KG1 (cell line): ENCODE measurements at regions not wholly inside any gene's neighbourhood (a gene's known extent, or its start where the extent isn't known, plus 50 kb on each side); places are given as distances from the start of the nearest gene placed in this dataset.
"Not testable (repeated sequence)": the region's sequence is repeated elsewhere in the genome, so short reads cannot be mapped to it uniquely, and the experiment has no call there.

Source experiments
- DNase-seq: peaks from one replicate; lab custom pipeline; 2025; lab: John Stamatoyannopoulos, UW

GRCh38 chr3:151675858-151676615 is 57.7 kb upstream of the AADACL2 start:
- DNase-seq, result no peak

DNA sequence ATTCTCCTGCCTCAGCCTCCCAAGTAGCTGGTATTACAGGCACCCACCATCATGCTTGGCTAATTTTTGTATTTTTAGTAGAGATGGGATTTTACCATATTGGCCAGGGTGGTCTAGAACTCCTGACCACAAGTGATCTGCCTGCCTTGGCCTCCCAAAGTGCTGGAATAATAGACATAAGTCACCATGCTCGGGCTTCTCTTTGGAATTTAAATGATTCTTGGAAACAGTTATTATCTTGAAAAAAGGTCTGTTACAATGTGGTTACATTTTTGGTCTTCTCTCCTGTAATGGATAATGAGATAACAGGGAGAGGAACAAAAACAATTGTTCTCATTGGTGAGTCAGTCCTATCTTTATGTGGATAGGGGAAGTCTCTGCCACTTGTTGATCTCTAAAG is 59.8 kb upstream of the AADACL2 start:
- no peak for DNase-seq

DNA sequence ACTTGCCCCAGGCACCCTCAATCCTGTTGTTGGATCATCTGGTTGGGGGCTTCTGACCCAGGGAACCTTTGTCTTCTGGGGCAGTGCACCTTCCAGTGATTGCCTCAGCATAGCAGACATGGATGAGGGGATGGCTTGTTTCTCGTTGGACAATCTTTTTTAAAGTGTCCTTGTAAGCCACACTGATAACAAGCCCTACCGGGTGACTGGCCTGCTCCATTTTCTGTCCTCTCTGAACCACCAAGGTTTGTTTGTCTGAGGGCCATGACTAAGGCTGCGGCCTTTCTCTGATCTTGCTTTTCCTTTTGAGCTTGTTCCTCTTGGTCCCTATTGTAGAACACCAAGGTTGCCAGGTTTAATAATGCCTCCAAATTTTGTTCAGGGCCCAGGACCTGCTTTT is 66.0 kb upstream of the AADACL2 start:
- not testable (repeated sequence) for DNase-seq

- DNase-seq, result no peak
Observed at GRCh38 chr3:151660885-151661284, 72.8 kb upstream of the AADACL2 start.

GRCh38 chr3:151644986-151645385 is 88.7 kb upstream of the AADACL2 start:
- no peak for DNase-seq

GRCh38 chr3:151644020-151644620 is 89.6 kb upstream of the AADACL2 start:
- no peak for DNase-seq

DNA sequence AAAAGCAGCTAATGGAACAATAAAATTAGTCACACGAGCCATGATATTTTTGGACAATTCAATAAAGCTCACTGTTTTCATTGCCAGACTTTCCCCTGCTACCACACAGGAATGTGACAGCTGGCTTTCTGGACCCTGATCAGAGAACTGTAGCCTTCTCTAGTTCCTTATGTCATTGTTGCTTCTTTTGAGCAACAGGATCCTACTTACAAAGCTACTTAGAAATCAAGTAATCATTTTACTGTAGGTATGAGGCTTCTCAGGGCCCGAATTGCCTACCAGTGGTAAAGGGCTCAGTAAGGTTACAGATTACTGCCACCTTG is 94.3 kb upstream of the AADACL2 start:
- no peak for DNase-seq

DNA sequence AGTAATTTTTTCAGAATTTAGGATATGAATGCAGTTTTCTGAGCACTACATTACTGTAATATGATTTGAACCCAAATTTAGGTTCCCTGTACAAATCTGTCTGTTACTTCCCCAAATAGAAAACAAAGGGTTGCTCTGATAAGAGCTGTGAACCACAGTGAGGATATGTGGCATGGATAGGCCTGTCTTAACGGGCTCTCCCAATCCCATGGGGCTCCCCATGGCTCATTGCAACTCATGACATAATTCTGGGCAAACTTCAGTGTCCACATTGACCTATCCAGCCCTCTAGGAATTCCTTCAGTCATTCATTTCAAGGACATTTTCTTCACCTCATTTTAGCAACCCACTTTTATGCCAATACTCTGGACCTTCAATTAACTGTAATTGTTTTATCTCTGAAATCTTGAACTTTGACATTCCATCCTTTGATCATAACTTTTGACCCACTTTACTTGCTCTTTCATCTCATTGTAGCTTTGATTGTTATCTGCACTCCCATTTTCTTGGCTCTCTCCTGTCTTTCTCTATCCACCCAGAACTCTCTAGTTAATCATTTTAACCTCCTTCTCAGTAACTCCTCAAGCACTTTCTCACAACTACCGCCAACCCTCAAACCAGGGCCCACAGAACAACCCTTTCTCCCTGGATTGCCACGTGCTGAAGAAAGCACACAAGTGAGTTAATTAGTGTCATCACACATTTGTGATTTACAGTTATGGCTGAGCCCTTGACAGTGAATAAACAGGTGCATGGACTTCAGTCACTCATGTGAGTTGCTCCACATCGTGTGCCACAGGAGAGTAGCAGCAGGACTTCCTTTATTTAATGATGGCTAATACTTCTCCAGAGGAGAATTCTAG is 94.9 kb upstream of the AADACL2 start:
- no peak for DNase-seq

DNA sequence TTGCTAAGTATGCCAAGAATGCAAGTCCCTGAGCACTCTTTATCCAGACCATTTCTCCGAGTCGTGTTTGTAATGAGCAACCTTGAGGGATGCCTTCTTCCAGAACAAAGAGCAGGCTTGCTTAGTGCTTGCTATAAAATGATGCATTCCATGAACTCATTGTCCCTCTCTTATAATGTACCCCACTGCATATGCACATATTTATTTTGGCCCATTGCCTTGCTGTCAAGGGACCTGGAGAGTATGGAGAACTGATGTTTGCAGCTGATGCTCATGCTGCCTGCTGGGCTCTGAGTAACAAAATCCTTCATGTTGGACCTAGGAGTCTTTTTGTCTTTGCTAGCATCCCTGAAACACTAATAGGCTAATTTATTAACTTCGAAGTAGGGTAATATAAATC is 97.8 kb upstream of the AADACL2 start:
- no peak for DNase-seq

GRCh38 chr3:151631946-151632345 is 101.8 kb upstream of the AADACL2 start:
- no peak for DNase-seq

- no peak for DNase-seq
Observed at GRCh38 chr3:151630938-151631441, 102.7 kb upstream of the AADACL2 start.

- no peak for DNase-seq
Observed at GRCh38 chr3:151630035-151630434, 103.7 kb upstream of the AADACL2 start.

DNA sequence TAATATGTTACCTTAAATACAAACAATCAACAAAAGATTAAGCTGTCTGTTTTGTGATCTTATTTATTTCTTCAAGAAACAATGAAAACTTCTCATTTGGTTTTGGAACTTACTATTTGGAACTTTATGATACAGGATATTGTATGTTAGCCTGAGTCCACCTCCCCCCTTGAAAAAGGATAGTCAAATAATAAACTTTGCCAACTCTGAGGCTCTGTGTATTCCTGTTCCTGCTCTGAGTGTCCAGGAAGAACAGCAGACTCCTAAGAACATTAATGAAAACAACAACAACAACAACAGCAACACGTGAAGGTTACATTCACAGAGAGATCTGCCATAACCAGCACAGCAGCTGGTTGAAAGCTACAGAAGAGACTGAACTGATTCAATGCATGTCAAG is 108.1 kb upstream of the AADACL2 start:
- no peak for DNase-seq

DNA sequence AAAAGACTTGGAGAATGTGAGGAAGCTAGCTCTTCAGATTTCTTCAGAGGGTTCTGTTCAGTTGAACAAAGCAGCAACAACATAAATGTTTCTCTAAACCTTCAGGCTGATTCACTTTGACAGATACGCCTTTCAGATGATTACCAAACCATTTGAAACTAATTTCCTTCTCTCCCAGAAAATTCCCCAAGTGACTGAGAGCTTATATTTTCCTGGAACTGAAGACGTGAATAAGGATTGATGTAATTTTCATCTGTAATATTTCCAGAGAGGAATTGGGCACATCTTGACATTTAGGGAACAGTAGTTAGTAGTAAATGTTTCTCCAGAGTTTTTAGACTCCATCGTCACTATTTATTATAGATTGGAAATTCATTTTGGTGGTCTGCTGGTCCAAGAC is 108.6 kb upstream of the AADACL2 start:
- no peak for DNase-seq

GRCh38 chr3:151620071-151620470 is 113.7 kb upstream of the AADACL2 start:
- DNase-seq, result no peak

DNA sequence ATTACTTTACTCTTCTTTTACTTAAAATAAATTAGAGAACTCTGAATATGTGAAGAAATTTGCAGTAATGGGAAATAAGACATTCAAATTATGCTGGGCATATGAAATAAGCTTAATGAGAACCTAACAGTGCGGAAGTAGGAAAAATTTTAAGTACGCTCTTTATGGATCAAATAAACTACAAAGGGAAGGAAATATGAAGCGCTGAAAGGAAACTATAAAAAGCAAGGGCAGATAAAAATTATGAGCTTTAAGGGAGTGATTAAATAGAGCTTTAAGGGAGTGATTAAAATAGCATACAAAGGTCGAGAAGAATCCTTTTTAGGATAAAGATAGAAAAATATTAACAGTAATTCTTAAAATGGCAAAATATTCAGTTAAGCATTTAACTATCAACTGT is 118.3 kb upstream of the AADACL2 start:
- DNase-seq, result no peak

GRCh38 chr3:151612115-151612514 is 121.6 kb upstream of the AADACL2 start:
- DNase-seq, result no peak

DNA sequence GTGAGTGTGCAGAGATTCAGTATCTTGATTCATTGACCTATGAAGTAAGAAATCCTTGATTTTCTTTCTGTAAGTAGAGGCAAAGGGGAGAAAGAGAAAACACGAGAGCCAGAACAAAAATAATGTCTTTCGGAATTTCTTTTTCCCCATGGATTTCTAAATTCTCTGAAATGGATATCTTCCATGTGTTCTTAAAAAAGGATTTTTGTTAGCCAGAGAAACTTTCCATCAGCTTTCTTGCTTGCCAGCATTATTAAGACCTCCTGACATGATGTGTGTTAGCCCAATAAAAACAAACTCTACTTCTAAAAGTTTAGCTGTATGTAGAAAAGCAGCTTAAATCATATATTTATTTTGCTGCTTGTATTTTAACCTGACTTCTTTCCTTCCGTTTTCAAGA is 122.3 kb upstream of the AADACL2 start:
- no peak for DNase-seq

- DNase-seq, result no peak
Observed at GRCh38 chr3:151609491-151609890, 124.2 kb upstream of the AADACL2 start.

DNA sequence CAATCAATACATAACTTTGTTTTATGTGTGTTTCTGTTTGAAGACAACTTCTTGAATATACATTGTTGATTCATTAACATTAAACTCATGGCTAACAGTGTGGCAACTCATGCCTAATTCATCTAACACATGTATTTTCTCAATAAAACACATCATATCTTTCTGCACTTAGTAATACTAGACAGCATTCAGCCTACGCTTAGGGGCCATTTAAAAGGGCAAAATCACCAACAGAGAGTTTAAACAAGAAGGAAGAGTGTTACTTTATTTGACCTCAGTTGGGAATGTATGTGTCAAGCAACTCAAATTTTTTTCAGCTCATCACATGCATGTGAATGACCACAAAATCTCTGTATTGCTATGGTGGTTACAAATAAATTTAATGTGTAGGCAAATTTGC is 128.8 kb upstream of the AADACL2 start:
- DNase-seq, result no peak

DNA sequence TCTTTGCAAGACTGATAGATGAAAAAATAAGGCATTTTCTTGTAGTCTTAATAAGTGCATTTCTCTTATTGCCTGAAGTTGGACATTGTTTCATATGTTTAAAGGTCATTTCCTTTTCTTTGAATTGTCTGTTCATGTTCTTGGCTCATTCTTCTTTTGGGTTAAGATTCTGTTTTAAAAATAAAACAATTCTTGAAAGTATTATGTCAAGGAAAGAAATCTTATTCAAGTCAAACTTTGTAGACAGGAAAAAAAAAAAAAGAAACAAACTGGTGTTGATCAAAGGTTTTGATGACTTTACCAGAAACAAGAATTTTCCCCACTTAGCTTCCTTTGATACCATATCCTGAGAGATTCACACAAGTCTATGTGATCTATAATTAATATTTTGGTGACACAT is 132.9 kb upstream of the AADACL2 start:
- no peak for DNase-seq

DNA sequence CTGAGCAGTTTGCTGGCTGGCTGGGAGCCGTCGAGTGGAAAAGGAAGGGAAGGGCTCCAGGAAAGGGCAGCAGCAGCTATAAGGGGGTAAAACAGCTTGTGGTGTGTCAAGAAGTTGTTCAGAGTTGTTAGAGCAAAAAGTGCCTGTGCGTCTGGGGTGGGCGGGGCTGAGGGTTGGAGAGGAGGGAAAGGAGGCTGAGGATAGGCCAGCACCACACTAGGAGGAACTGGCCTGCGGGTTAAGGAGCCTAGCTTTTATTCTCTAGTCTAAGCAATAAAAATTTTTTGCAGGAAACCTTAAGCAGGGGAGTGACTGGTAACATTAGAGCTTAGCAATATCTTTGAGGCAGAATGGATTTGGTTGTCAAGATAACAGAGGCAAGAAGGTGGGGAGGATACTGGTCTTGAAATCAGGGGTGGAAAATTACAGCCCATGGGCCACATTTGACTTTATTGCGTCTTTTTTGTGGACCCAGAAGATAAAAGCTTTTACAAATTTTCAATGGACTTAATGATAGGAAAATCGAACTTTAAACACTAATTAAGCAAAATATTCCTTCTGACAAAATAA is 134.5 kb upstream of the AADACL2 start:
- DNase-seq, result no peak

DNA sequence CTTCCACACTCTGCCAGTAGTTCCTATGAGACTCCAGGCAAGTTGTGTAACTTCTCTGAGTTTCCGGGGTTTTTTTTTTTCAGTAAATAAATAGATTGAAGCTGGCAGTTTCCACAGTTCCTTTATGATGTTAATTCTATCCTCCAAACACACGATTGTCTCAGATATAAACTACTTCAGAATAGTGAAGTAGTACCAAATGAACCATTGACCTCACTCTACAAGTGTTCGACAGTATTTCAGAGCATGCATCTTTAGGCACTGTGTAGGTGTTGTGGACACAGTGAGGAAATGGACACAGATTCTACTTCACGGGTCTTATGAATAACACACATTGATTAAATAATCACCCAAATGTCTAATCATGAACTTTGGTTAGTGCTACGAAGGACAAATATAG is 136.1 kb upstream of the IGSF10 start:
- no peak for DNase-seq
